Trophoblast cell (in vitro differentiated cells and primary cell): ENCODE measurements at regions not wholly inside any gene's neighbourhood (a gene's known extent, or its start where the extent isn't known, plus 50 kb on each side); places are given as distances from the start of the nearest gene placed in this dataset.

Source experiments
- DNase-seq, 2 donors: peaks; one replicate each; pipeline ENCODE4 v3.0.0-alpha.2; 2016
- H2AFZ ChIP-seq: 2 replicates; pipeline ENCODE4 v1.6.1; 2013; ENCODE audit warnings: low read length, moderate library complexity, mild to moderate bottlenecking; ENCODE audit not compliant: insufficient read depth, poor library complexity
- H2AK5ac ChIP-seq: 2 replicates; pipeline ENCODE4 v1.6.1; 2013; ENCODE audit warnings: mild to moderate bottlenecking, low read length
- H2BK120ac ChIP-seq: 2 replicates; pipeline ENCODE4 v1.6.1; 2013; ENCODE audit warnings: low read length, mild to moderate bottlenecking, moderate library complexity; ENCODE audit not compliant: insufficient read depth, poor library complexity
- H2BK12ac ChIP-seq: 2 replicates; pipeline ENCODE4 v1.6.1; 2013; ENCODE audit warnings: mild to moderate bottlenecking, low read length, moderate library complexity
- H2BK5ac ChIP-seq: 2 replicates; pipeline ENCODE4 v1.6.1; 2013; ENCODE audit warnings: low read length, low read depth, moderate library complexity, mild to moderate bottlenecking; ENCODE audit not compliant: poor library complexity
- H3K14ac ChIP-seq: 2 replicates; pipeline ENCODE4 v1.6.1; 2013; ENCODE audit warnings: mild to moderate bottlenecking, low read length
- H3K18ac ChIP-seq: 2 replicates; pipeline ENCODE4 v1.6.1; 2013; ENCODE audit warnings: mild to moderate bottlenecking, low read length
- H3K23ac ChIP-seq: 2 replicates; pipeline ENCODE4 v1.6.1; 2013; ENCODE audit warnings: low read length
- H3K27ac ChIP-seq: 2 replicates; pipeline ENCODE4 v1.5.1; 2013; ENCODE audit warnings: low read depth, mild to moderate bottlenecking, inconsistent platforms, low read length, moderate library complexity
- H3K27me3 ChIP-seq: 2 replicates; pipeline ENCODE4 v1.6.1; 2013; ENCODE audit warnings: inconsistent platforms, mild to moderate bottlenecking, low read length, moderate library complexity; ENCODE audit not compliant: insufficient read depth
- H3K36me3 ChIP-seq, 2 experiments: 1 replicate in 1 of 2; 2 replicates in 1 of 2; pipeline ENCODE4 v1.6.1; 2013; ENCODE audit warnings: low read length in 2 of 2, mild to moderate bottlenecking in 2 of 2, moderate library complexity in 1 of 2; ENCODE audit not compliant: insufficient read depth in 2 of 2, control insufficient read depth in 1 of 2
- H3K4ac ChIP-seq: 2 replicates; pipeline ENCODE4 v1.6.1; 2013; ENCODE audit warnings: low read depth, mild to moderate bottlenecking, low read length, moderate library complexity
- H3K4me1 ChIP-seq, 2 experiments: 1 replicate in 1 of 2; 2 replicates in 1 of 2; pipeline ENCODE4 v1.6.1; 2013; ENCODE audit warnings: low read length in 2 of 2, mild to moderate bottlenecking in 2 of 2, moderate library complexity in 1 of 2; ENCODE audit not compliant: insufficient read depth in 2 of 2, control insufficient read depth in 1 of 2
- H3K4me2 ChIP-seq: 2 replicates; pipeline ENCODE4 v1.6.1; 2013; ENCODE audit warnings: inconsistent platforms, mild to moderate bottlenecking, low read length, moderate library complexity
- H3K4me3 ChIP-seq: 2 replicates; pipeline ENCODE4 v1.5.1; 2013; ENCODE audit warnings: mild to moderate bottlenecking, low read depth, low read length, inconsistent platforms
- H3K79me1 ChIP-seq: one replicate; pipeline ENCODE4 v1.6.1; 2013; ENCODE audit warnings: low read length
- H3K79me2 ChIP-seq: 2 replicates; pipeline ENCODE4 v1.6.1; 2013; ENCODE audit warnings: low read length, mild to moderate bottlenecking; ENCODE audit not compliant: control insufficient read depth, insufficient read depth, poor library complexity
- H3K9ac ChIP-seq: 2 replicates; pipeline ENCODE4 v1.6.1; 2013; ENCODE audit warnings: mild to moderate bottlenecking, low read length
- H3K9me3 ChIP-seq: 2 replicates; pipeline ENCODE4 v1.6.1; 2013; ENCODE audit warnings: low read depth, mild to moderate bottlenecking, control low read depth, inconsistent platforms, low read length; ENCODE audit not compliant: insufficient read depth
- H4K12ac ChIP-seq: 2 replicates; pipeline ENCODE4 v1.6.1; 2013; ENCODE audit warnings: low read depth, mild to moderate bottlenecking, low read length, moderate library complexity
- H4K8ac ChIP-seq: 2 replicates; pipeline ENCODE4 v1.6.1; 2013; ENCODE audit warnings: low read depth, mild to moderate bottlenecking, low read length, moderate library complexity
- H4K91ac ChIP-seq: one replicate; pipeline ENCODE4 v1.6.1; 2013; ENCODE audit warnings: low read depth, mild to moderate bottlenecking, low read length, moderate library complexity
- WGBS: extraction: QIAGEN DNeasy Blood & Tissue Kit; methylation state at CpG from one replicate; pipeline ENCODE4 v1.1.7; 2013; ENCODE audit warnings: missing lambda C conversion rate; ENCODE audit not compliant: insufficient read length, insufficient coverage; ENCODE audit errors: extremely low coverage; 5-methylcytosine and 5-hydroxymethylcytosine counted together

GRCh38 chr6:111989743-111990142, 64.2 kb upstream of the CCN6 start:
- H4K8ac ChIP-seq, result no peak overlapping the region
- no peak overlapping the region for H2BK12ac ChIP-seq
- H3K9ac ChIP-seq, result no peak overlapping the region
- H4K91ac ChIP-seq, result no peak overlapping the region
- no peak overlapping the region for H2BK120ac ChIP-seq
- H3K23ac ChIP-seq, result no peak overlapping the region
- peaks cover 8% of the 10 kb centered on the region for H3K79me2 ChIP-seq
- H2AK5ac ChIP-seq, result no peak overlapping the region
- no peaks in the 10 kb centered on the region for H3K9me3 ChIP-seq
- no peak overlapping the region for H3K18ac ChIP-seq
- no peaks in the 10 kb centered on the region for H3K27me3 ChIP-seq
- H3K27ac ChIP-seq, result no peak overlapping the region
- 100% methylated on average over 1 of the region's 2 CpGs for WGBS
- no peak overlapping the region for H3K4ac ChIP-seq
- no peaks in the 10 kb centered on the region for H3K36me3 ChIP-seq
- H3K79me1 ChIP-seq, result peaks cover 23% of the 10 kb centered on the region
- H3K4me3 ChIP-seq, result no peak overlapping the region
- H3K4me1 ChIP-seq, result peaks cover 5 to 8% of the 10 kb centered on the region in 2 experiments
- no peak overlapping the region for H3K4me2 ChIP-seq
- no peak overlapping the region for H2BK5ac ChIP-seq
- no peak overlapping the region for H3K14ac ChIP-seq
- H2AFZ ChIP-seq, result no peak overlapping the region
- H4K12ac ChIP-seq, result no peak overlapping the region
- no peak for DNase-seq

- Histone ChIP-seq H4K8ac (no peak overlapping the region), H2BK12ac (no peak overlapping the region), H2AK5ac (no peak overlapping the region), H3K9me3 (no peaks in the 10 kb centered on the region), H3K9ac (no peak overlapping the region), H3K27ac (no peak overlapping the region), H3K79me2 (peaks cover 8% of the 10 kb centered on the region), H3K36me3 (no peaks in the 10 kb centered on the region), H2BK120ac (no peak overlapping the region), H3K18ac (no peak overlapping the region), H4K12ac (no peak overlapping the region), H3K4ac (no peak overlapping the region), H3K79me1 (peaks cover 23% of the 10 kb centered on the region), H3K4me2 (no peak overlapping the region), H2BK5ac (no peak overlapping the region), H3K4me1 (peaks cover 5 to 8% of the 10 kb centered on the region in 2 experiments), H3K23ac (no peak overlapping the region), H3K4me3 (no peak overlapping the region), H4K91ac (no peak overlapping the region), H3K27me3 (no peaks in the 10 kb centered on the region), H3K14ac (no peak overlapping the region), H2AFZ (no peak overlapping the region)
- DNase-seq, result no peak
- WGBS, result no CpG with 5 or more reads among the region's 2 CpGs
These were observed 63.7 kb upstream of the CCN6 start for GRCh38 chr6:111990214-111990613.

- Histone ChIP-seq H3K4ac (no peak overlapping the region), H3K14ac (no peak overlapping the region)
- no peak for DNase-seq
These were observed 61.1 kb upstream of the CCN6 start for GRCh38 chr6:111992851-111993250.

GRCh38 chr6:111993342-111993741, 60.6 kb upstream of the CCN6 start:
- Histone ChIP-seq H2AK5ac (no peak overlapping the region), H3K4me3 (no peak overlapping the region), H3K27me3 (no peaks in the 10 kb centered on the region), H4K8ac (no peak overlapping the region), H4K12ac (no peak overlapping the region), H3K4ac (no peak overlapping the region), H3K23ac (no peak overlapping the region), H3K79me1 (peaks cover 2% of the 10 kb centered on the region), H3K18ac (no peak overlapping the region), H4K91ac (no peak overlapping the region), H3K14ac (no peak overlapping the region), H3K9me3 (no peaks in the 10 kb centered on the region), H3K79me2 (no peaks in the 10 kb centered on the region), H2BK12ac (no peak overlapping the region), H3K4me2 (no peak overlapping the region), H2BK5ac (no peak overlapping the region), H2AFZ (no peak overlapping the region), H2BK120ac (no peak overlapping the region), H3K9ac (no peak overlapping the region), H3K27ac (no peak overlapping the region), H3K4me1 (no peaks in the 10 kb centered on the region), H3K36me3 (no peaks in the 10 kb centered on the region)
- DNase-seq, result no peak
- WGBS, result no CpG with 5 or more reads among the region's 6 CpGs

More at GRCh38 chr6:111992851-111993250, 61.1 kb upstream of the CCN6 start:
- no peaks in the 10 kb centered on the region for H3K4me1 ChIP-seq
- H3K9me3 ChIP-seq, result no peaks in the 10 kb centered on the region
- no peak overlapping the region for H3K27ac ChIP-seq
- H3K27me3 ChIP-seq, result no peaks in the 10 kb centered on the region
- H3K79me2 ChIP-seq, result no peaks in the 10 kb centered on the region
- H3K79me1 ChIP-seq, result peaks cover 5% of the 10 kb centered on the region
- no CpG with 5 or more reads among the region's 4 CpGs for WGBS
- no peak overlapping the region for H4K91ac ChIP-seq
- no peak overlapping the region for H3K9ac ChIP-seq
- no peak overlapping the region for H2BK5ac ChIP-seq
- H3K23ac ChIP-seq, result no peak overlapping the region
- no peak overlapping the region for H4K8ac ChIP-seq
- H4K12ac ChIP-seq, result no peak overlapping the region
- H3K18ac ChIP-seq, result no peak overlapping the region
- no peak overlapping the region for H2BK12ac ChIP-seq
- no peak overlapping the region for H2AK5ac ChIP-seq
- no peak overlapping the region for H2AFZ ChIP-seq
- no peaks in the 10 kb centered on the region for H3K36me3 ChIP-seq
- no peak overlapping the region for H3K4me2 ChIP-seq
- H3K4me3 ChIP-seq, result no peak overlapping the region
- no peak overlapping the region for H2BK120ac ChIP-seq
